ENCODE measurements at regions not wholly inside any gene's neighbourhood (a gene's known extent, or its start where the extent isn't known, plus 50 kb on each side); places are given as distances from the start of the nearest gene placed in this dataset.

DNA sequence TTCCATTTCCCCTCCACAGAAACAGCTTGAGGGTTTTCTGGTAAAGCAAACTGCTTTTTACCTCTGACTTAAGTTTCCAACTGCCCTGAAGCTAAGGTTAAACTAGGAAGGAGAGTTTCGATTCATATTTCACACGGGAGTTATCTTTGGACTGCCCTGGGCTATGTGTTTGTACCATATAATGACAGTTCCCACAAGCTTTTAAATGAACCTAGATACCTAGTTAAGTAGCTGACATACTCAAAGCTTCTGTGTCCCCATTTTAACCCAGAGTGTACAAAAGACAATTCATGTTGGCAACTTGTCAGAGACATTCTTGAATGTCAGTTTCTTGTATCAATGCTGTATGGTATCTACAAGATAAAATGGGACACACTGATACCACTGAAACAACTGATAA is 1296.6 kb upstream of the IGFBP7 start:
- no peak for TF ChIP-seq CTCF (IDR thresholded peaks at IDR 0.05)
- no peak for TF ChIP-seq POLR2AphosphoS5 (IDR thresholded peaks at IDR 0.05)
- TF ChIP-seq POLR2A (IDR thresholded peaks at IDR 0.05), result no peak
